ENCODE measurements at regions not wholly inside any gene's neighbourhood (a gene's known extent, or its start where the extent isn't known, plus 50 kb on each side); places are given as distances from the start of the nearest gene placed in this dataset.

DNA sequence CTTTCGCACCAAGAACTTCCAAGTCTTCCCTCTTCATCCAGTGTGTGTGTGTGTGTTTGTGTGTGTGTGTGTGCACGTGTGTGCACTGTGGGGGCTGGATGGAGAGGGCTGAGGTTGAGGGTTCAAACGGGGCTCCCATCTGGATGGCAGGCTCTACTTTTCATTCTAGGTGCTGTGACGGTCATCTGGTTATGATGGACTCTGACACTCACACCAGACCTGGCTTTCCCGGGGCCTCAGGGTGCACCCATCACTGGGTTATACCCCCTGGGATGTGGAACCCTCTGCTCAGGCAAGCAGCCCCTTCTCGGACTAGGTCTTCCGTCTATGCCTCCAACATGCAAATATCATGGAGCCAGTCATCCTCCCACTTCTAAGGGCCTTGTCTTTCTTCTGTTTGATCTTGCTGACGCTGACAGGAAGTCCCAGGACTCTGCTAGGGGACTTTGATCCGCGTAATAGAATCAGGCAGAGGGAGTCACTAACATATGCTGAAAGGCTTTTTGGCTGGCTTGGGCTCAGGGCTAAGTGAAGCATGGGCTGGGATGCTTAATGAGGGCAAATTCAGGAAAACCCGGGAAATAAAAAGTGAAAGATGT is 313.6 kb downstream of the CDC5L start:
- CTCF ChIA-PET = interaction anchor here (2.8 kb wide), 1 partner anchor 45 kb away, joined by 13 read pairs; no protein-coding TSS in a partner anchor
- no peak for DNase-seq
- TF ChIP-seq POLR2AphosphoS5 (IDR thresholded peaks at IDR 0.05; ENCODE audit: low read depth, low read length) (no peak), TCF12 (IDR thresholded peaks at IDR 0.05) (no peak), MEF2A (IDR thresholded peaks at IDR 0.05; ENCODE audit: borderline replicate concordance, low read depth) (no peak), TAF1 (IDR thresholded peaks at IDR 0.05; ENCODE audit: borderline replicate concordance, low read depth, low read length) (no peak), FOSL2 (IDR thresholded peaks at IDR 0.05; ENCODE audit: borderline replicate concordance, low read depth) (no peak), CHD2 (IDR thresholded peaks at IDR 0.05; ENCODE audit: low read length, partially characterized antibody) (no peak), FOXJ3 (CRISPR knock-in tag; IDR thresholded peaks at IDR 0.05) (no peak), RCOR1 (IDR thresholded peaks at IDR 0.05; ENCODE audit: low read length) (no peak), MXI1 (IDR thresholded peaks at IDR 0.05; ENCODE audit: low read depth, low read length) (no peak)
- TF ChIP-seq, protein P1, sequence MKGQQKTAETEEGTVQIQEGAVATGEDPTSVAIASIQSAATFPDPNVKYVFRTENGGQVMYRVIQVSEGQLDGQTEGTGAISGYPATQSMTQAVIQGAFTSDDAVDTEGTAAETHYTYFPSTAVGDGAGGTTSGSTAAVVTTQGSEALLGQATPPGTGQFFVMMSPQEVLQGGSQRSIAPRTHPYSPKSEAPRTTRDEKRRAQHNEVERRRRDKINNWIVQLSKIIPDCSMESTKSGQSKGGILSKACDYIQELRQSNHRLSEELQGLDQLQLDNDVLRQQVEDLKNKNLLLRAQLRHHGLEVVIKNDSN (IDR thresholded peaks at IDR 0.05; ENCODE audit: borderline replicate concordance, low read depth) = no peak
- TF ChIP-seq, protein P2, sequence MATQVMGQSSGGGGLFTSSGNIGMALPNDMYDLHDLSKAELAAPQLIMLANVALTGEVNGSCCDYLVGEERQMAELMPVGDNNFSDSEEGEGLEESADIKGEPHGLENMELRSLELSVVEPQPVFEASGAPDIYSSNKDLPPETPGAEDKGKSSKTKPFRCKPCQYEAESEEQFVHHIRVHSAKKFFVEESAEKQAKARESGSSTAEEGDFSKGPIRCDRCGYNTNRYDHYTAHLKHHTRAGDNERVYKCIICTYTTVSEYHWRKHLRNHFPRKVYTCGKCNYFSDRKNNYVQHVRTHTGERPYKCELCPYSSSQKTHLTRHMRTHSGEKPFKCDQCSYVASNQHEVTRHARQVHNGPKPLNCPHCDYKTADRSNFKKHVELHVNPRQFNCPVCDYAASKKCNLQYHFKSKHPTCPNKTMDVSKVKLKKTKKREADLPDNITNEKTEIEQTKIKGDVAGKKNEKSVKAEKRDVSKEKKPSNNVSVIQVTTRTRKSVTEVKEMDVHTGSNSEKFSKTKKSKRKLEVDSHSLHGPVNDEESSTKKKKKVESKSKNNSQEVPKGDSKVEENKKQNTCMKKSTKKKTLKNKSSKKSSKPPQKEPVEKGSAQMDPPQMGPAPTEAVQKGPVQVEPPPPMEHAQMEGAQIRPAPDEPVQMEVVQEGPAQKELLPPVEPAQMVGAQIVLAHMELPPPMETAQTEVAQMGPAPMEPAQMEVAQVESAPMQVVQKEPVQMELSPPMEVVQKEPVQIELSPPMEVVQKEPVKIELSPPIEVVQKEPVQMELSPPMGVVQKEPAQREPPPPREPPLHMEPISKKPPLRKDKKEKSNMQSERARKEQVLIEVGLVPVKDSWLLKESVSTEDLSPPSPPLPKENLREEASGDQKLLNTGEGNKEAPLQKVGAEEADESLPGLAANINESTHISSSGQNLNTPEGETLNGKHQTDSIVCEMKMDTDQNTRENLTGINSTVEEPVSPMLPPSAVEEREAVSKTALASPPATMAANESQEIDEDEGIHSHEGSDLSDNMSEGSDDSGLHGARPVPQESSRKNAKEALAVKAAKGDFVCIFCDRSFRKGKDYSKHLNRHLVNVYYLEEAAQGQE (IDR thresholded peaks at IDR 0.05; ENCODE audit: low read depth, low read length) = no peak
- 85% methylated on average over 11 of the region's 11 CpGs for WGBS (ENCODE audit: low lambda C conversion rate)
- Histone ChIP-seq H3K4me2 (no peak overlapping the region), H3K36me3 (replicated peaks in 1 of 2; ENCODE audit: control insufficient read depth in 1 of 2, insufficient read depth in 2 of 2, low read length in 1 of 2) (no peaks in the 10 kb centered on the region), H3K4me3 (ENCODE audit: low read depth in 2 of 2, low read length in 1 of 2) (no peak overlapping the region), H3K79me2 (ENCODE audit: insufficient read depth) (no peaks in the 10 kb centered on the region), H2AFZ (ENCODE audit: low read depth) (no peak overlapping the region), H3K27ac (ENCODE audit: low read depth in 2 of 2, low read length in 1 of 2) (no peak overlapping the region), H3F3A (replicated peaks; ENCODE audit: insufficient read depth) (no peaks in the 10 kb centered on the region), H3K9me2 (no peaks in the 10 kb centered on the region), H4K20me1 (ENCODE audit: insufficient read depth) (no peaks in the 10 kb centered on the region), H3K4me1 (ENCODE audit: control insufficient read depth in 1 of 2, insufficient read depth in 2 of 2, low read depth in 1 of 2, low read length in 1 of 2) (peaks cover 0 to 9% of the 10 kb centered on the region in 2 experiments; a peak in 1 of 4 replicates), H3K9me3 (no peaks in the 10 kb centered on the region), H3K9ac (no peak overlapping the region), H3K27me3 (ENCODE audit: insufficient read depth) (no peaks in the 10 kb centered on the region)
- POLR2A ChIA-PET = no interaction called here

DNA sequence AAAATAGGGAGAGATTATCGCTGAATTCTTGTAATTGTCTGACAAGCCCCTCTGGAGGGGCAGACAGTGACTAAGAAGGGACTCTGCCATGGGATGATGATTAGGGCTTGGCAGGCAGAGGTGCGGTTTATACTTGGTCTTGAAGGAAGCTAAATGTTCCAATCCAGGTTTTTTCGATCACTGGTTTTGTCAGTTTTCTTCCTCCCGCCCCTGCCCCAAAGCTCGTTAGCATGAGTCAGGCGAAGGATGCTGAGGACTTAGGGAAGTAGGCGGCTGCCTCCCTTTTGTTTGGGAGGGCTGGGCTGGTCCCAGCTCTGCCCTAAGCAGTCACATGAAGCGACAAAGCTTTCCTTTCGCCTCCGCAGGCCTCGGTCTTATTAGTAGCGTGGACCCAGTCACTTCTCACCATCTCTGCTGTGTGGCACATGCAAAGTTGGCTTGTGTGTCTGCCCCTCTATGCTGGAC is 314.2 kb downstream of the CDC5L start:
- Histone ChIP-seq H3K9me3 (no peaks in the 10 kb centered on the region), H3K27ac (ENCODE audit: low read depth in 2 of 2, low read length in 1 of 2) (no peak overlapping the region), H4K20me1 (ENCODE audit: insufficient read depth) (no peaks in the 10 kb centered on the region), H3K79me2 (ENCODE audit: insufficient read depth) (no peaks in the 10 kb centered on the region), H3K9ac (no peak overlapping the region), H3K36me3 (replicated peaks in 1 of 2; ENCODE audit: control insufficient read depth in 1 of 2, insufficient read depth in 2 of 2, low read length in 1 of 2) (no peaks in the 10 kb centered on the region), H3K27me3 (ENCODE audit: insufficient read depth) (no peaks in the 10 kb centered on the region), H3K4me3 (ENCODE audit: low read depth in 2 of 2, low read length in 1 of 2) (no peak overlapping the region), H3K9me2 (no peaks in the 10 kb centered on the region), H2AFZ (ENCODE audit: low read depth) (no peak overlapping the region), H3K4me2 (no peak overlapping the region), H3K4me1 (ENCODE audit: control insufficient read depth in 1 of 2, insufficient read depth in 2 of 2, low read depth in 1 of 2, low read length in 1 of 2) (peaks cover 0 to 3% of the 10 kb centered on the region in 2 experiments; a peak in 1 of 4 replicates), H3F3A (replicated peaks; ENCODE audit: insufficient read depth) (no peaks in the 10 kb centered on the region)
- POLR2A ChIA-PET = no interaction called here
- CTCF ChIA-PET = interaction anchor here (2.8 kb wide), 1 partner anchor 46 kb away, joined by 13 read pairs; no protein-coding TSS in a partner anchor
- 92% methylated on average over 12 of the region's 12 CpGs for WGBS (ENCODE audit: low lambda C conversion rate)
- no peak for DNase-seq
- TF ChIP-seq MEF2A (IDR thresholded peaks at IDR 0.05; ENCODE audit: borderline replicate concordance, low read depth) = no peak
- TF ChIP-seq, protein P3, sequence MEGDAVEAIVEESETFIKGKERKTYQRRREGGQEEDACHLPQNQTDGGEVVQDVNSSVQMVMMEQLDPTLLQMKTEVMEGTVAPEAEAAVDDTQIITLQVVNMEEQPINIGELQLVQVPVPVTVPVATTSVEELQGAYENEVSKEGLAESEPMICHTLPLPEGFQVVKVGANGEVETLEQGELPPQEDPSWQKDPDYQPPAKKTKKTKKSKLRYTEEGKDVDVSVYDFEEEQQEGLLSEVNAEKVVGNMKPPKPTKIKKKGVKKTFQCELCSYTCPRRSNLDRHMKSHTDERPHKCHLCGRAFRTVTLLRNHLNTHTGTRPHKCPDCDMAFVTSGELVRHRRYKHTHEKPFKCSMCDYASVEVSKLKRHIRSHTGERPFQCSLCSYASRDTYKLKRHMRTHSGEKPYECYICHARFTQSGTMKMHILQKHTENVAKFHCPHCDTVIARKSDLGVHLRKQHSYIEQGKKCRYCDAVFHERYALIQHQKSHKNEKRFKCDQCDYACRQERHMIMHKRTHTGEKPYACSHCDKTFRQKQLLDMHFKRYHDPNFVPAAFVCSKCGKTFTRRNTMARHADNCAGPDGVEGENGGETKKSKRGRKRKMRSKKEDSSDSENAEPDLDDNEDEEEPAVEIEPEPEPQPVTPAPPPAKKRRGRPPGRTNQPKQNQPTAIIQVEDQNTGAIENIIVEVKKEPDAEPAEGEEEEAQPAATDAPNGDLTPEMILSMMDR (IDR thresholded peaks at IDR 0.05) = no peak
- TF ChIP-seq GABPA (IDR thresholded peaks at IDR 0.05; ENCODE audit: low read depth) = no peak
- TF ChIP-seq, protein P4, sequence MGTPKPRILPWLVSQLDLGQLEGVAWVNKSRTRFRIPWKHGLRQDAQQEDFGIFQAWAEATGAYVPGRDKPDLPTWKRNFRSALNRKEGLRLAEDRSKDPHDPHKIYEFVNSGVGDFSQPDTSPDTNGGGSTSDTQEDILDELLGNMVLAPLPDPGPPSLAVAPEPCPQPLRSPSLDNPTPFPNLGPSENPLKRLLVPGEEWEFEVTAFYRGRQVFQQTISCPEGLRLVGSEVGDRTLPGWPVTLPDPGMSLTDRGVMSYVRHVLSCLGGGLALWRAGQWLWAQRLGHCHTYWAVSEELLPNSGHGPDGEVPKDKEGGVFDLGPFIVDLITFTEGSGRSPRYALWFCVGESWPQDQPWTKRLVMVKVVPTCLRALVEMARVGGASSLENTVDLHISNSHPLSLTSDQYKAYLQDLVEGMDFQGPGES (IDR thresholded peaks at IDR 0.05; ENCODE audit: low read depth, low read length) = no peak
- no peak for TF ChIP-seq GATA2 (CRISPR knock-in tag; IDR thresholded peaks at IDR 0.05)
- no peak for TF ChIP-seq NRF1 (IDR thresholded peaks at IDR 0.05; ENCODE audit: low read depth, low read length)
- TF ChIP-seq RFX5 (IDR thresholded peaks at IDR 0.05; ENCODE audit: low read length) = no peak
- no peak for TF ChIP-seq JUND (IDR thresholded peaks at IDR 0.05)
- no peak for TF ChIP-seq SMC3 (IDR thresholded peaks at IDR 0.05; ENCODE audit: low read depth, low read length)

Data from SK-N-SH (cell line).